ENCODE measurements at regions not wholly inside any gene's neighbourhood (a gene's known extent, or its start where the extent isn't known, plus 50 kb on each side); places are given as distances from the start of the nearest gene placed in this dataset.

GRCh38 chr13:62357887-62358645 lies 942.4 kb upstream of the PCDH20 start:
- intact Hi-C loops (cut with DNase I), result no loop called here
- Histone ChIP-seq H3K4me1 (replicated peaks) (no peaks in the 10 kb centered on the region), H3K4me3 (no peak overlapping the region), H3K27ac (no peak overlapping the region), H3K27me3 (replicated peaks; ENCODE audit: insufficient read depth) (no peaks in the 10 kb centered on the region), H3K36me3 (no peaks in the 10 kb centered on the region), H3K9me3 (no peaks in the 10 kb centered on the region)
- peak in 1 of 4 experiments; percentile 14 for TF ChIP-seq CTCF (IDR thresholded peaks at IDR 0.05)
- TF ChIP-seq POLR2AphosphoS5 (IDR thresholded peaks at IDR 0.05), result no peak
- 62% methylated on average over 2 of the region's 2 CpGs for WGBS
- DNase-seq (ENCODE audit: low spot score), result no peak

- Histone ChIP-seq H3K4me1 (replicated peaks) (no peaks in the 10 kb centered on the region), H3K4me3 (no peak overlapping the region), H3K9me3 (no peaks in the 10 kb centered on the region), H3K27ac (no peak overlapping the region), H3K36me3 (no peaks in the 10 kb centered on the region), H3K27me3 (replicated peaks; ENCODE audit: insufficient read depth) (no peaks in the 10 kb centered on the region)
- TF ChIP-seq POLR2A (IDR thresholded peaks at IDR 0.05) (no peak), POLR2AphosphoS5 (IDR thresholded peaks at IDR 0.05) (no peak), CTCF (IDR thresholded peaks at IDR 0.05) (no peak)
- no peak for DNase-seq (ENCODE audit: low spot score)
- intact Hi-C loops (cut with DNase I), result no loop called here
- 77% methylated on average over 1 of the region's 1 CpG for WGBS
Observed at GRCh38 chr13:62356977-62357376, 941.3 kb upstream of the PCDH20 start.

- H3K4me3 ChIP-seq, result no peak overlapping the region
- H3K36me3 ChIP-seq, result no peaks in the 10 kb centered on the region
- no peaks in the 10 kb centered on the region for H3K9me3 ChIP-seq
- TF ChIP-seq POLR2A (IDR thresholded peaks at IDR 0.05) (no peak), POLR2AphosphoS5 (IDR thresholded peaks at IDR 0.05) (no peak), CTCF (IDR thresholded peaks at IDR 0.05) (no peak)
- WGBS, result 26% methylated on average over 2 of the region's 2 CpGs
- H3K27me3 ChIP-seq (replicated peaks; ENCODE audit: insufficient read depth), result no peaks in the 10 kb centered on the region
- no peaks in the 10 kb centered on the region for H3K4me1 ChIP-seq (replicated peaks)
- intact Hi-C loops (cut with DNase I), result no loop called here
- no peak for DNase-seq (ENCODE audit: low spot score)
- no peak overlapping the region for H3K27ac ChIP-seq
Observed at GRCh38 chr13:62337109-62337880, 921.6 kb upstream of the PCDH20 start.

GRCh38 chr13:62336507-62336906 lies 920.9 kb upstream of the PCDH20 start:
- WGBS, result 45% methylated on average over 1 of the region's 1 CpG
- H3K36me3 ChIP-seq, result no peaks in the 10 kb centered on the region
- H3K27ac ChIP-seq, result no peak overlapping the region
- intact Hi-C loops (cut with DNase I), result no loop called here
- H3K4me3 ChIP-seq, result no peak overlapping the region
- no peaks in the 10 kb centered on the region for H3K4me1 ChIP-seq (replicated peaks)
- H3K27me3 ChIP-seq (replicated peaks; ENCODE audit: insufficient read depth), result no peaks in the 10 kb centered on the region
- H3K9me3 ChIP-seq, result no peaks in the 10 kb centered on the region
- no peak for DNase-seq (ENCODE audit: low spot score)
- TF ChIP-seq POLR2A (IDR thresholded peaks at IDR 0.05) (no peak), CTCF (IDR thresholded peaks at IDR 0.05) (no peak), POLR2AphosphoS5 (IDR thresholded peaks at IDR 0.05) (no peak)

Measured in prostate gland (tissue), 2 donors.